ENCODE measurements at regions not wholly inside any gene's neighbourhood (a gene's known extent, or its start where the extent isn't known, plus 50 kb on each side); places are given as distances from the start of the nearest gene placed in this dataset.
A peak's percentile ranks its signal among the peaks of the same experiment; 100 is the strongest.
"Not testable (repeated sequence)": the region's sequence is repeated elsewhere in the genome, so short reads cannot be mapped to it uniquely, and the experiment has no call there.

DNA sequence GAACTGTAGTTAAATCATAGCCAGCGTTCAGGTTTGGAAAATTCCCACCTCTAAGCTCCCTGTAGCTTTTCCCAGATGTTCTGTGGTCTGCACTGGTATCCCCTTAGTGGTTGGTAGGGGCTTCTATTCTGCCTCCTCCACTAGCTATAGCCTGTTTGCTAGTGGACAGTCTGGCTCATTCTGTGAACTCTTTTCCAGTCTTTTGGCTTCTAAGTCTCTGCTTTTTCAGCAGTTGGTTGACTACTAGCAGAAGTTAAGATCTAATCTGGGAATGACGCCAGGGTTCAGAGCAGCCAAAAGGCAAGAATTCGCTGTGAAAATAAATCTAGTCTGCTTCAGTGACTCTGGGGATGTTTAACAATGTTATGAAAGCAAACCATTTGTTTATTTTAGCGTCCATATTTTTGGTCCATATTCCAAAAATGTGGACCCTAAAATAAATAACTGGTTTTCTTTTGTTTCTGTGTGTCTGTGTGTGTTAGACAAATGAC is 73.7 kb upstream of the WDR72 start:
- no peak for DNase-seq

DNA sequence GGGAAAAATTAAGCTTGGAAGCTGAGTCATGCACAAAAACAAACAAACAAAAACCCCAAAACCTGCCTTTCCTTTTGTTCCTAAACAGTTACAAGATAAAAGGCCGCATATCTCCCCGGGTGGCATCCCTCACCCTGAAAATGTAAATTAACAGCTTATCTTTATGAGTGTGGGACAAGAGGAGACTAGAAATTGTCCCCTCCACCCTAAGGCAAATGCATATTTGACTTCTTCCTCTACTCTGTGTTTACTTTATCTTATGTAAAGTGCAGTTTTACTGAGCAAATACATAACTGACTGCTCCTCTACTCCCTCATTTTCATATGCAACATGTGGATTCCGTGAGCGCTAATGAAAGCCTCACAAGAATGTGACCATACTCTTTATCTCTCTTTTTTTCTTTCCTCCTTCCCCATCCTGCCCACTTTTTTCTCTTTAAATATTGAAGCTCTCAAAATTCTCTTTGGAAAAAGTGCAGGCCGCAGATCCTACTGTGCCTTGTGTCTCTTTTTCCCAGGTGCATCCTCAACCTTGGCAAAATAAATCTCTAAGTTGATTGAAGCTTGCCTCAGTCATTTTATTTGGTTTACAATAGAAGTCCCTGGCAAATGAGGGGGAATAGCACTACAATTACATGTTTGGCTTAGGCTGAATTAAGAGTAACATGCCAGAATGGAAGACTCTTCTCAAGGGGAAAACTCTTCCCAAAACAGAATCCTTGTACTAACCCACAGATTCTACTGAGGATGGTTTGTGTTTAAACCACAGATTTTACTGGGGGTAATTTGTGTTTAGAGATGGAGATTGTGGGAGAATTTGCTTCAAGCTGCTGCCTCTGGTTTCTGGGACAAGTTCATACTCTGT is 72.7 kb upstream of the WDR72 start:
- TF ChIP-seq POLR2A (IDR thresholded peaks at IDR 0.05; ENCODE audit: low read length) (no peak), GATA1 (IDR thresholded peaks at IDR 0.05; ENCODE audit: low read depth, low read length) (no peak)
- no peak for DNase-seq

More for the DNA sequence above, 73.7 kb upstream of the WDR72 start:
- TF ChIP-seq POLR2A (IDR thresholded peaks at IDR 0.05; ENCODE audit: low read length) = no peak
- TF ChIP-seq GATA1 (IDR thresholded peaks at IDR 0.05; ENCODE audit: low read depth, low read length) = no peak

DNA sequence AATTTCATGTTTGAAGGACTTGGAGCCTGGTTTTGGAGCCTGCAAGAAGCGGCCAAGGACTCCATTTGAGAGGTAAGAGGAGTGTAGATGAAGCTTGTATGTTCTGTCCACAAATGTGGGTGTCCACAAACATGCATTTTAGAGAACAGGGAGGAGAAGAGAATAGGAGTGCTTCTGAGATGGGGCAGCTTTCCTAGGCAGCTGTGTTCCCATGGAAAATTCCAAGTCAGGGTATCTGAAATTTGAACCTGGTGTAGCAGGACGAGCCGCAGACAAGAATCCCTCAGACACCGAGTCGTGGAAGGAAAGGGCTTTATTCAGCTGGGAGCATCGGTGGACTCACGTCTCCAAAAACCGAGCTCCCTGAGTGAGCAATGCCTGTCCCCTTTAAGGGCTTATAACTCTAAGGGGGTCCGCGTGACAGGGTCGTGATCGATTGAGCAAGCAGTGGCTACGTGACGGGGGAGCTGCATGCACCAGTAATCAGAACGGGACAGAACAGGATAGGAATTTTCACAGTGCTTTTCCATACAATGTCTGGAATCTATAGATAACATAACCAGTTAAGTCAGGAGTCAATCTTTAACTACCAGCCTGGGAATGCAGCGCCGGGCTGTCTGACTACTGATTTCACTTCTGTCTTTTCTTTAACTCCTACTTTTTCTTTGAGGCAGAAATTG is 71.4 kb upstream of the WDR72 start:
- TF ChIP-seq GATA1 (IDR thresholded peaks at IDR 0.05; ENCODE audit: low read depth, low read length) = no peak
- TF ChIP-seq POLR2A (IDR thresholded peaks at IDR 0.05; ENCODE audit: low read length) = no peak
- DNase-seq = no peak

DNA sequence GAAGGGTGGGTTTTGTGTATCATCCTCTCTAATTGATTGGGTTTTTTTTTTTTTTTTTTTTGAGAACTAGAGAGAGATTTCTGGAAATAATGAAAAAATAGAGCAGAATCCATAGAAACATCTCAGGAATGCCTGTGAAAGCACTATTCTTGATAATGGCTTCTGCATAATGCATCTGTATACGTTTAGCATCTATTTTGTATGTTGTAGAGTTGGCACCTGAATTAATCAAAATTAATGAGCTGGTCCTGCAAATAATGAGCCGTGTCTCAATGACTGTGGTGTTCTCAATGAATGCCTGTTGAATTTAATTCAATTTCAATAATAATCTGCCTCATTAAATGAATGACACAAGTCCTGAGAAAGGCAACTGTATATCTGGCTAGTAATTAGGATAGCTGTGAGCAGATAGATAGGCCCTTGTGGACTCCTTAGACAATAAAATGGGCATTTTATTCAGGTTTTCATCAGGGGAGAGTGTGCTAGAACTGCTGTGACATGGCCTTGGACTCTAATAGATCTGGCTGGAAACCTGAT is 70.5 kb upstream of the WDR72 start:
- DNase-seq = no peak
- TF ChIP-seq GATA1 (IDR thresholded peaks at IDR 0.05; ENCODE audit: low read depth, low read length) (no peak), POLR2A (IDR thresholded peaks at IDR 0.05; ENCODE audit: low read length) (no peak)

DNA sequence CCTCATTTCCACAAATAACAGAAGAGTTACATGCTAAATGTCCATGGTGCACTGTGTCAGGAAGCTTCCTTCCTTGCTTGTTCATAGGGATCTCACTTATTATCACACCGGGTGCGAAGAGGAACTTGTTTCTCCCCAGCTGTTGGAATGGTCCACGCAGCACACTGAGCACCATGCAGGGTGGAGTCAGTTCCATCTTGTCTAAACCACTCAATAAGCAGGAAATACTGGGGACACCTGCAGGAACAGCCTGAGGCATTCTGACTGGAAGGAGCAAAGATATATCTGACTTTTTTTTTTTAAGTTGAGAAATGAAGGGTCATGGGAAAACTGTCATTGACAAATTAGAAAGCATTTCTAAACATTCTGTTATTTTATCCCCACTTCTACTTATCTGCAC is 70.0 kb upstream of the WDR72 start:
- TF ChIP-seq POLR2A (IDR thresholded peaks at IDR 0.05; ENCODE audit: low read length) (no peak), GATA1 (IDR thresholded peaks at IDR 0.05; ENCODE audit: low read depth, low read length) (no peak)
- DNase-seq = no peak

DNA sequence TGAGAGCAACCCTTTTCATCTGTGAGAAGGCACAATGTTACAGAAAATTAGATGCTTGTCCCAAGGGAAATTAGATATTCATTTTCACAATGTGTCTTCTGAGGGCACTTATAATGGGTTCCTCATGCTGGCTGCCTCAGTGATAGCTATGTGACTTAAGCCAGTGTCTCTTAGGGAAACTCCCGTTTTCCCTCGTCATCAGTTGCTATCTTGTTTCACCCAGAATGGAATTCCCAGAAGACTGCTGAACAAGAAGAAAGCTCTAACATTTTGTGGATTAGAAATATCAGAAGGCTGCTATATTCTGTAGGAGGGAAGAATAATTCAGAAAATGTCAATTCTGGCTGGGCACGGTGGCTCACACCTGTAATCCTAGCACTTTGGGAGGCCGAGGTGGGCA is 67.9 kb upstream of the WDR72 start:
- DNase-seq = no peak
- TF ChIP-seq GATA1 (IDR thresholded peaks at IDR 0.05; ENCODE audit: low read depth, low read length) = no peak
- TF ChIP-seq POLR2A (IDR thresholded peaks at IDR 0.05; ENCODE audit: low read length) = no peak

DNA sequence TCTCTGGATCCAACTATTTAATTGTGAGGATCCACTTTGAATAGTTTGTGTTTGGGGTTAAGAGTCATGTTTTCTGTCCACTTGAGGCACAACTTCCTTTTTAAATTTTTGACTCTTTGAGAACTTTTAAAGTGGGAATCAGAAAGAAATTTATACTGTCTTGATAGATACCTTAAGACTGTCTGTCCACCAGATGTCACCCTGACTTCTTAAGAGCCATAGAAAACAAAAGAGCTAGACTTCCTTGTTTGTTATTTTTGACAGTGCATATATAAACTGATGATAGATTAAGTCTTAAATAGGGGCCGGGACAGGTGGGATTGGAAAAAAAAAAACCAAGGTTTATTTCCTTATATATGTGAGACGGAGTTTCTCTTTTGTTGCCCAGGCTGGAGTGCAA is 52.1 kb upstream of the WDR72 start:
- peak in 1 of 2 experiments; percentile 0 for DNase-seq
- TF ChIP-seq POLR2A (IDR thresholded peaks at IDR 0.05; ENCODE audit: low read length) (no peak), GATA1 (IDR thresholded peaks at IDR 0.05; ENCODE audit: low read depth, low read length) (no peak)

DNA sequence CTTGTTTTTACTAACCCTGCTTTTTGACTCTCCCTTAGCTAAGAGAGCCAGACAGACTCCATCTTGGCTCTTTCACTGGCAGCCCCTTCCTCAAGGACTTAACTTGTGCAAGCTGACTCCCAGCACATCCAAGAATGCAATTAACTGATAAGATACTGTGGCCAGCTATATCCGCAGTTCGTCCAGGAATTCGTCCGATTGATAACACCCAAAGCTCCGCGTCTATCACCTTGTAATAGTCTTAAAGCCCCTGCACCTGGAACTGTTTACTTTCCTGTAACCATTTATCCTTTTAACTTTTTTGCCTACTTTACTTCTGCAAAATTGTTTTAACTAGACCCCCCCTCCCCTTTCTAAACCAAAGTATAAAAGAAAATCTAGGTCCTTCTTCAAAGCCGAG is 50.8 kb upstream of the WDR72 start:
- DNase-seq = not testable (repeated sequence)
